IPS-18c (cell line): ENCODE measurements at regions not wholly inside any gene's neighbourhood (a gene's known extent, or its start where the extent isn't known, plus 50 kb on each side); places are given as distances from the start of the nearest gene placed in this dataset.

ENCODE experiments used
- H3K4me3 ChIP-seq: 2 replicates; pipeline ENCODE4 v1.7.0; 2013; ENCODE audit warnings: low read depth, mild to moderate bottlenecking, low read length, moderate library complexity; ENCODE audit not compliant: insufficient read depth
- H3K9me3 ChIP-seq: one replicate; pipeline ENCODE4 v1.6.1; 2013; ENCODE audit warnings: mild to moderate bottlenecking, low read length, moderate library complexity; ENCODE audit not compliant: control insufficient read depth, insufficient read depth

- Histone ChIP-seq H3K9me3 (no peaks in the 10 kb centered on the region), H3K4me3 (no peak overlapping the region)
Observed at GRCh38 chr9:99405359-99405758, 183.3 kb downstream of the SEC61B start.

- H3K9me3 ChIP-seq: no peaks in the 10 kb centered on the region
Observed at GRCh38 chr9:99406939-99407338, 184.9 kb downstream of the SEC61B start.

GRCh38 chr9:99411068-99411467, 189.0 kb downstream of the SEC61B start:
- Histone ChIP-seq H3K9me3 (no peaks in the 10 kb centered on the region), H3K4me3 (no peak overlapping the region)

More at GRCh38 chr9:99406939-99407338, 184.9 kb downstream of the SEC61B start:
- H3K4me3 ChIP-seq: no peak overlapping the region

- no peak overlapping the region for H3K4me3 ChIP-seq
Observed at GRCh38 chr9:99411479-99412115, 189.5 kb downstream of the SEC61B start.

DNA sequence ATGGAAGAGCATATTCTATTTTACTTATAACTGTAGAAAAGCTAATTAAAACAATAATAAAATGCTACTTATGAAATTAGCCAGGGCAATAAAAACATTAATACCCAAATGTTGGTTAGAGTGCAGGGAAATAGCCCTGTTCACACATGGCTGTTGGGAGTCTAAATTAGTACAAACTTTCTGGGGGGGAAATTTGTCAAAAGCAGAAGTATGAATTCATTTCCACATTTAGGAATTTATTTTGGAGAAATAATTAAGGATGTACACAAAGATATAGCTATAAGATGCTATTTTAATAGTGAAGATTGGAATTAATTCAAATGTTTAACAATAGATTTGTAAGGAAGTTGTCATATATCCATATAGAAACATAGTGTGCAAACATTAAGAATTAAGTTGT, 190.5 kb downstream of the SEC61B start:
- Histone ChIP-seq H3K4me3 (no peak overlapping the region), H3K9me3 (no peaks in the 10 kb centered on the region)

More at GRCh38 chr9:99411479-99412115, 189.5 kb downstream of the SEC61B start:
- H3K9me3 ChIP-seq: no peaks in the 10 kb centered on the region

GRCh38 chr9:99414321-99414720, 192.2 kb downstream of the SEC61B start:
- H3K9me3 ChIP-seq: no peaks in the 10 kb centered on the region

DNA sequence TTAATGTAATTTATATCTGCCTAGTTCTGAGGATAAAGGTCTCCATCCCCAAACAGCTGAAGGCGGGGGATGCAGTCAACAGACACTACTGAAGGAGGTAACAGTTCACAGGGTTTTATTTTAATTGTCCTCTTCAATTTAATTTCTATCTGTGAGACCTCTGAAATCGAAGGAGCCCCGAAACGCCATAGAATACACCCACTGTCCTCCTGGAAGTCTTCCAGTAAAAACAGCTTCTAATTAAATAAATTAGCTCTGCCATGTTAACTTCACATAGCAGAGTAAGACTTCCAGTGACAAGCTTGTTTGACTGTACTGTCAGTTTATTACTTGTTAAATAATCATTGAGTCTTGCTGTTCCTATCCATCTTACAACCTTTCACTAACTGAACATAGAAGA, 193.5 kb downstream of the SEC61B start:
- no peak overlapping the region for H3K4me3 ChIP-seq
- H3K9me3 ChIP-seq: no peaks in the 10 kb centered on the region

More at GRCh38 chr9:99414321-99414720, 192.2 kb downstream of the SEC61B start:
- H3K4me3 ChIP-seq: no peak overlapping the region

- H3K9me3 ChIP-seq: no peaks in the 10 kb centered on the region
- no peak overlapping the region for H3K4me3 ChIP-seq
Observed at GRCh38 chr9:99416007-99416406, 193.9 kb downstream of the SEC61B start.

DNA sequence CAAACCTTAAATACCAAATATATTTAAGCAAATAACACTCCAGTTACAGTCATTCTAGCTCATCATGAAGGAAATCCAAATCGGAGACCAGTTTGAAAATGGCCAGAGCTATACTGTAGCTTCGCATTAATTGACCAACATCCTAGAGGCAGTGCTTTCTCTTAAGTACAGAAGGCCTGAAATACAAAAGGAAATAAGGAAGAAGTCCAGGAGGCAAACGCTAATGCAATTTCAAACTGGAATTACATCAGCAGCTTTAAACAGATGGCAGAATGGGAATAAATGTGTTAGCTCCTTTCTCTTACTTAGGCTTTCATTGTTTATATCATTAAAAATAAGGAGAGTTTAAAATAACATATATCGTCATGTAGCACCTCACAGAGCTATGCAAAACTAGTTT, 197.0 kb downstream of the SEC61B start:
- H3K9me3 ChIP-seq: no peaks in the 10 kb centered on the region
- no peak overlapping the region for H3K4me3 ChIP-seq

- no peak overlapping the region for H3K4me3 ChIP-seq
- no peaks in the 10 kb centered on the region for H3K9me3 ChIP-seq
Observed at GRCh38 chr9:99421369-99421768, 199.3 kb downstream of the SEC61B start.

GRCh38 chr9:99425124-99425523, 203.0 kb downstream of the SEC61B start:
- Histone ChIP-seq H3K9me3 (no peaks in the 10 kb centered on the region), H3K4me3 (no peak overlapping the region)

DNA sequence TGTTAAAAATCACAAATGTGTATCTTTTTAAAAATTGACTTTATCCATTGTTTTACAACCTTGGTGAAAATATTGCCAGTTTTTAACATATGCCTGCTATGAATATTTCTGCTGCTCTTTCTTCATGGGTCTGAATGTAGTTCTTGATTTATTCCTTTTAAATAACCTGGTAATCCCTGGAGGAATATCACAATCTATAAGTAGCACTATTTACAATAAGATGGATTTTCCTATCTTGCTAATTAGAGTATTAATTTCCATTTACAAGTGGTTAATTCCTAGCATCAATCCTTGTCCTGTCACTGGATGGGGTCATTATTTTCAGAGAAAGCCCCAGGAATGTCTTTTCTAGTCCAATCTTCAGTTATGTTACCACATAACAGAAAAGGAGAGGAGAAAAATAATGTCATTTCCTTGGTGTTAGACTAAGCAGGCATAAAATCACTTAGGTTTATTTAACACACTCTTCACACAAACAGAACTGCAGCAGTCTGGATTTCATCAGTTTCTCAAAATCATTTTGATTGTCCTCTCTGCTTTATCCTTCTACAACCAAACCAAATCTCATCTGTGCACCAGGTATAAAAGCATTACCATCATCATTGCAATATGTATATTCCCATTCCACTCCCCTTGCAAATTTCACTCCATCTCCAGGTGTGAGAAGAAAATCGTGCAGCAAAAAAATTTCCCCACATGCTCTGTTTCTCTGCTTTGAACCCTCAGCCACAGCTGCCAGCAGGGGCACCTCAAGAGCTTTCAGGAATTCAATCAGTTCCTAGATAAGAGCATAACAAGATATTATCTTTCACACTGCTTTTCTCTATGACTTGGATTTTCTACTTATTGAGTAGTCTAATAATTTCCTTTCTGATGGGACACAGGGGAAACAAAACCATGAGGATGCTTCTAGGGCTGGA, 204.1 kb downstream of the SEC61B start:
- H3K4me3 ChIP-seq: no peak overlapping the region
- no peaks in the 10 kb centered on the region for H3K9me3 ChIP-seq

- H3K4me3 ChIP-seq: no peak overlapping the region
- no peaks in the 10 kb centered on the region for H3K9me3 ChIP-seq
Observed at GRCh38 chr9:99427260-99427659, 205.2 kb downstream of the SEC61B start.

DNA sequence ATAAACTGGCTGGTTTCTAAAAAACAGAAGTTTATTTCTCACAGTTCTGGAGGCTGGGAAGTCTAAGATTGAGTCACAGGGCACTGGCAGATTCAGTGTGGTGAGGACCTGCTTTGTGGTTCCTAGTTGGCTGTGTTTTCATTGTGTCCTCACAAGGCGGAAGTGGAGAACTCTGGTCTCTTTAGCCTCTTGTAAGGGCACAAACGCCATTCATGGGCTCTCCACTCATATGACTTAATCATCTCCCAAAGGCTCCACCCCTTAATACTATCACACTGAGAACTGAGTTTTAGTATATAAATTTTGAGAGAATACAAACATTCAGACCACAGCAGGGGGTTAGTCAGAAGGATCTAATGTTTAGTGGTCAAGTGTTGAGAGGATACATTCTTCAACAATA, 208.2 kb downstream of the SEC61B start:
- H3K4me3 ChIP-seq: no peak overlapping the region
- H3K9me3 ChIP-seq: no peaks in the 10 kb centered on the region

DNA sequence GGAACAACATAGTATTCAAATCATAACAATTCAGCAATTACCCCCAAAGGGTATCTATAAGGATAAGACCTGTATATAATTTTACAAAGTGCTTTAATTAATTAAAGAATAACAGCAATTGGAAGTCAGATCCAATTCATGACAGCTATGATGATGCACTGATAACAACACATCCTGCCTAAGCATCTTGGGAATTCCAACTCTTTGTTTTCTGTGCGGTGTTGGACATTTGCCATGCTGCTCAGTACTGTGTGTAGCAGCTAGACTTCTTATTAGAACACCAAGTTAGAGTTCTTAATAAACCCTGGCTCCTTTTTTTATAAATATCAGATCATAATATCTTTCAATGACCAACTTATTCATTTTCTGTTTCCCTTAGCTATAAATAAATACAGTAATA, 209.0 kb downstream of the SEC61B start:
- H3K9me3 ChIP-seq: no peaks in the 10 kb centered on the region
- no peak overlapping the region for H3K4me3 ChIP-seq

DNA sequence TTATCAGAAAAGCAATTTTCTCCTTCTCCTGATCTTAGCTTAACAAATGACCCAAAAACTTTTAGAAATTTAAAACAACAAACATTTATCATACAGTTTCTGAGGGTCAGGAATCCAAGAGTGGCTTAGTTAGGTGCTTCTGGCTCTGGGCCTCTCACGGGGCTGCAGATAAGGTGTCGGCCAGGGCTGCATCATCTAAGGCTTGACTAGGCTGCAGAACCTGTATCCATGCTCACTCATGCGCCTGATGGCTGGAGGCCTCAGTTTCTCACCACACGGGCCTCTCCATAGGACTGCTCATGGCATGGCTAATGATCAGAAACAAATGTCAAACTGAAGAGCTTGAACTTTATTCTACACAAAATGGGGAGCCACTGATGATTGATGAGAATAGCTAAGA, 210.0 kb downstream of the SEC61B start:
- no peaks in the 10 kb centered on the region for H3K9me3 ChIP-seq
- no peak overlapping the region for H3K4me3 ChIP-seq

DNA sequence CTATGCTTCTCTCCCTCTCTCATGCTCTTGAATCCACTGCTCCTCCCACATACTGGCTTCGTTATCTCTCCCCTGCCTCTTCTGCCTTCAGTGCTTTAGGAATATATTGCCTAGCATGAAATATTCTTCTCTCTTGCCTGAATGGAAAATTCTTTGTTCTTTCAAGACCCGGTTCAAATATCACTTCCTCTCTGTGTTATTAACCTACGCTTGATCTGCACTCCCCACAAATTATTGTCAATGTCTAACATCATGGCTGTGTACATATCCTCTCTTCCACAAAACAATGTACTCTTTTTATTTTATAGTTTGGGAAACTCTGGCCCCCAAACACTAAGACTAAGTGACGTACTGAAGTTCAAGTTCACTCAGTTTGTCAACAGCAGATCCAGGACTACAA, 211.0 kb downstream of the SEC61B start:
- H3K9me3 ChIP-seq: no peaks in the 10 kb centered on the region
- H3K4me3 ChIP-seq: no peak overlapping the region

DNA sequence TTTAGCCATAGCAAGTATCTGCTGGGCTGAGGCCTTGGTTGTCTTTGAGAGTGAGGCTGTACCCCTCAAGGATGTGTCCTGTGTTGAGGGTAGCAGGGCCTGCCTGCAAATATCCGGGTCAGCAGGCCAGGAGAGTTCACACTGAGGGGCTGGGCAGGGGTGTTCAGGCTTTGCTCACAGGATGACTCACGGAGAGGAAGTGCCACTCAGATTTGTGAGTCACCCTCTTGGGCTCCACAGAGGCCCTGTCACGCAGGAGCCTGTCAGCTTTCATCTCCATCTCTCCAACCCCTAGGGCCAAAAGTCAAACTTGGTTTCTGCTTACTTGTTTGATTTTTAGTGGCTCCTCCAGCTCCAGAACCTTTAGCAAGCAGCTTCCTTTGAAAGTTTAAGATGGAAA, 211.5 kb downstream of the SEC61B start:
- Histone ChIP-seq H3K4me3 (no peak overlapping the region), H3K9me3 (no peaks in the 10 kb centered on the region)
